Astrocyte (in vitro differentiated cells and primary cell): ENCODE measurements at regions not wholly inside any gene's neighbourhood (a gene's known extent, or its start where the extent isn't known, plus 50 kb on each side); places are given as distances from the start of the nearest gene placed in this dataset.

Source experiments
- DNase-seq: peaks from one replicate; pipeline ENCODE4 v3.0.0-alpha.2; 2010; ENCODE audit warnings: low read depth
- FAIRE-seq: peaks from 2 replicates; lab custom pipeline; 2011; peaks lifted over from hg19 to GRCh38; lab: Jason Lieb, UNC
- H2AFZ ChIP-seq: 2 replicates; pipeline ENCODE4 v1.6.0; 2012; ENCODE audit warnings: low read depth, low read length, inconsistent platforms
- H3K27ac ChIP-seq: 2 replicates; pipeline ENCODE4 v1.5.1; 2011; ENCODE audit warnings: low read depth, low read length, inconsistent platforms
- H3K27me3 ChIP-seq: 2 replicates; pipeline ENCODE4 v1.6.0; 2011; ENCODE audit warnings: low read length, inconsistent platforms; ENCODE audit not compliant: insufficient read depth
- H3K36me3 ChIP-seq: 2 replicates; pipeline ENCODE4 v1.5.1; 2011; ENCODE audit warnings: low read length, inconsistent platforms; ENCODE audit not compliant: insufficient read depth
- H3K4me1 ChIP-seq: 2 replicates; pipeline ENCODE4 v1.5.1; 2011; ENCODE audit warnings: low read length, inconsistent platforms; ENCODE audit not compliant: insufficient read depth
- H3K4me2 ChIP-seq: 2 replicates; pipeline ENCODE4 v1.6.0; 2012; ENCODE audit warnings: low read length, inconsistent platforms
- H3K4me3 ChIP-seq: 2 replicates; pipeline ENCODE4 v1.5.1; 2011; ENCODE audit warnings: low read depth, mild to moderate bottlenecking, low read length, inconsistent platforms; ENCODE audit not compliant: insufficient read depth
- H3K79me2 ChIP-seq: 2 replicates; pipeline ENCODE4 v1.6.0; 2012; ENCODE audit warnings: mild to moderate bottlenecking, low read length, inconsistent platforms; ENCODE audit not compliant: insufficient read depth
- H3K9ac ChIP-seq: 2 replicates; pipeline ENCODE4 v1.6.0; 2012; ENCODE audit warnings: mild to moderate bottlenecking, low read length, inconsistent platforms
- H3K9me3 ChIP-seq: 2 replicates; pipeline ENCODE4 v1.5.1; 2012; ENCODE audit warnings: low read depth, mild to moderate bottlenecking, low read length, inconsistent platforms; ENCODE audit not compliant: insufficient read depth
- H4K20me1 ChIP-seq: 2 replicates; pipeline ENCODE4 v1.6.0; 2012; ENCODE audit warnings: low read length, inconsistent platforms; ENCODE audit not compliant: insufficient read depth
- H3K27ac Mint-ChIP-seq: one replicate; pipeline ENCODE4 v1.8.0; 2021; ENCODE audit warnings: mild to moderate bottlenecking, mixed read lengths; ENCODE audit not compliant: unreplicated experiment
- H3K27me3 Mint-ChIP-seq: one replicate; pipeline ENCODE4 v1.8.0; 2021; ENCODE audit warnings: low read depth, mixed read lengths; ENCODE audit not compliant: unreplicated experiment
- H3K36me3 Mint-ChIP-seq: one replicate; pipeline ENCODE4 v1.8.0; 2021; ENCODE audit warnings: low read depth, mixed read lengths; ENCODE audit not compliant: unreplicated experiment
- H3K4me1 Mint-ChIP-seq: one replicate; pipeline ENCODE4 v1.8.0; 2021; ENCODE audit warnings: low read depth, mixed read lengths; ENCODE audit not compliant: unreplicated experiment
- H3K4me3 Mint-ChIP-seq: one replicate; pipeline ENCODE4 v1.8.0; 2021; ENCODE audit warnings: mild to moderate bottlenecking, moderate library complexity, mixed read lengths; ENCODE audit not compliant: unreplicated experiment
- H3K9me3 Mint-ChIP-seq: one replicate; pipeline ENCODE4 v1.8.0; 2021; ENCODE audit warnings: mild to moderate bottlenecking, mixed read lengths; ENCODE audit not compliant: unreplicated experiment
- EZH2 ChIP-seq: IDR thresholded peaks from 2 replicates; pipeline ENCODE4 v1.6.1; 2012; ENCODE audit warnings: mild to moderate bottlenecking, low read length, inconsistent platforms; ENCODE audit not compliant: insufficient read depth
- TF ChIP-seq, protein P1 (sequence below): IDR thresholded peaks from 2 replicates; pipeline ENCODE4 v1.5.1; 2011; ENCODE audit warnings: low read depth, mild to moderate bottlenecking, inconsistent platforms, low read length, moderate library complexity; ENCODE audit not compliant: insufficient read depth

DNA sequence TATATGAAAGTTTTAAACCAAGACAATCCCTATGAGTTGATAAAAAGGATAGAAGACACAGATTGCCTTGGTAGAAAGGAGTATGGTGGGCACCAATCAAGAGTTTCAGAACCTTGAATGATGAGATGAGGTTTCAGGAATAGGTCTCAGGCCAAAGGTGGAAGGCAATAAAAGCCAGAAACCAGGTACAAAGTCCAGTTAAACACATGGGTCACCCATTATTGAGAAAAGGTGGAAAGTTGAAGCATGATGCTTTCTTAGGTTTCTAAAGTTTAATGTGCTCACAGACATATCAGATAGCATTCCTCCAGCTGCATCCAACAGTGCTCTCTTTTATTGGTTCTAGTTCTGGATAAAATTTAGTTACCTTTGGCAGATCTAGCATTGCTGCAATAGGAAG is 950.8 kb upstream of the SOX9 start:
- Histone ChIP-seq H3K4me3 (no peak overlapping the region), H3K36me3 (no peaks in the 10 kb centered on the region), H4K20me1 (no peaks in the 10 kb centered on the region), H3K9me3 (no peaks in the 10 kb centered on the region), H3K27me3 (no peaks in the 10 kb centered on the region), H2AFZ (no peak overlapping the region), H3K4me1 (no peaks in the 10 kb centered on the region), H3K79me2 (no peaks in the 10 kb centered on the region), H3K9ac (no peak overlapping the region), H3K4me2 (no peak overlapping the region), H3K27ac (no peak overlapping the region)
- no peak for TF ChIP-seq EZH2
- TF ChIP-seq, protein P1, sequence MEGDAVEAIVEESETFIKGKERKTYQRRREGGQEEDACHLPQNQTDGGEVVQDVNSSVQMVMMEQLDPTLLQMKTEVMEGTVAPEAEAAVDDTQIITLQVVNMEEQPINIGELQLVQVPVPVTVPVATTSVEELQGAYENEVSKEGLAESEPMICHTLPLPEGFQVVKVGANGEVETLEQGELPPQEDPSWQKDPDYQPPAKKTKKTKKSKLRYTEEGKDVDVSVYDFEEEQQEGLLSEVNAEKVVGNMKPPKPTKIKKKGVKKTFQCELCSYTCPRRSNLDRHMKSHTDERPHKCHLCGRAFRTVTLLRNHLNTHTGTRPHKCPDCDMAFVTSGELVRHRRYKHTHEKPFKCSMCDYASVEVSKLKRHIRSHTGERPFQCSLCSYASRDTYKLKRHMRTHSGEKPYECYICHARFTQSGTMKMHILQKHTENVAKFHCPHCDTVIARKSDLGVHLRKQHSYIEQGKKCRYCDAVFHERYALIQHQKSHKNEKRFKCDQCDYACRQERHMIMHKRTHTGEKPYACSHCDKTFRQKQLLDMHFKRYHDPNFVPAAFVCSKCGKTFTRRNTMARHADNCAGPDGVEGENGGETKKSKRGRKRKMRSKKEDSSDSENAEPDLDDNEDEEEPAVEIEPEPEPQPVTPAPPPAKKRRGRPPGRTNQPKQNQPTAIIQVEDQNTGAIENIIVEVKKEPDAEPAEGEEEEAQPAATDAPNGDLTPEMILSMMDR = no peak
- Mint-ChIP-seq H3K27ac (no peak overlapping the region), H3K9me3 (peaks cover 2% of the 10 kb centered on the region), H3K36me3 (no peaks in the 10 kb centered on the region), H3K27me3 (no peaks in the 10 kb centered on the region), H3K4me1 (no peaks in the 10 kb centered on the region), H3K4me3 (no peak overlapping the region)
- DNase-seq (no peak), FAIRE-seq (peak; percentile 37)

DNA sequence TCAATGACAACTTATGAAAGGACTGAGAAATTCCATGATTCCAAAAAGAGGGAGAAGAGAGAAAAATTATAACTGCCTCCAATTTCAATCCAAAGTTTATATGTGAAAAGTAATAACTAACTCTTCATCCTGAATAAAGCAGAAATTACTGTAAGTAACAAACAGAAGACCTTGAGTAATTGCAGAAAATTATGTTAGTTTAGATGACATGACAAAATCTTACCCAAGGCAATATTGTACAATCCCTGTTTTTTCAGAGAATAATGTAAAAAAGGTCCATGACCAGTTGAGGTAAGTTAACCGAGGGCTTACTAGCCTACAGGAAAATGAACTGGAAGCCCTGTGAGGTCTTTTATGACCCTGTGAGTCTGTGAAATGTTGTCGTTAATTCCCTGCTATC is 949.5 kb upstream of the SOX9 start:
- no peak for DNase-seq
- Mint-ChIP-seq H3K9me3 (peaks cover 2% of the 10 kb centered on the region), H3K27ac (no peak overlapping the region), H3K4me1 (no peaks in the 10 kb centered on the region), H3K27me3 (no peaks in the 10 kb centered on the region), H3K36me3 (no peaks in the 10 kb centered on the region), H3K4me3 (no peak overlapping the region)
- Histone ChIP-seq H3K27ac (no peak overlapping the region), H4K20me1 (no peaks in the 10 kb centered on the region), H3K9ac (no peak overlapping the region), H3K4me3 (no peak overlapping the region), H3K36me3 (no peaks in the 10 kb centered on the region), H2AFZ (no peak overlapping the region), H3K4me1 (no peaks in the 10 kb centered on the region), H3K27me3 (no peaks in the 10 kb centered on the region), H3K9me3 (no peaks in the 10 kb centered on the region), H3K4me2 (no peak overlapping the region), H3K79me2 (no peaks in the 10 kb centered on the region)
- no peak for FAIRE-seq
- TF ChIP-seq, protein P1 = no peak
- TF ChIP-seq EZH2 = no peak

DNA sequence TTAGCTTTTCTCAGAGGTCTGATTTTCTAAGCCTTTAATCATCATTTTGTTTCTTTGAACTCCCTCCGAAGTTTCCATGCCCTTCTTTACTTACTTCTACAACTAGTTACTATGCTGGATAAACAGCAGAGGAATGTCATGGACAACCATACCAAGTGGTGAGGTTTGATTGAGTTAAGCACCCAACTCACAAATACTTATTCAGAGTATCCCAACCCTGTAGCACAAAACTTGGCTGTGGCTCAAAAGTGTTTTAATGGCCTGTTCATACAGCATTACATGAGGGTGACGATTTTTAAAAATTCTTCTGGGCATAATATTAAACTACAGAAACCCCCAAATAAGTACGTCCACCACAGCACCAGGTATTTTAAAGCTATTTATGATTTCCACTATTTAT is 946.8 kb upstream of the SOX9 start:
- no peak overlapping the region for H3K4me2 ChIP-seq
- Mint-ChIP-seq H3K27ac (no peak overlapping the region), H3K27me3 (no peaks in the 10 kb centered on the region), H3K36me3 (no peaks in the 10 kb centered on the region), H3K4me1 (no peaks in the 10 kb centered on the region), H3K4me3 (no peak overlapping the region), H3K9me3 (no peaks in the 10 kb centered on the region)
- H3K27ac ChIP-seq = no peak overlapping the region
- H4K20me1 ChIP-seq = no peaks in the 10 kb centered on the region
- FAIRE-seq = no peak
- H3K27me3 ChIP-seq = no peaks in the 10 kb centered on the region
- no peak for DNase-seq
- no peaks in the 10 kb centered on the region for H3K4me1 ChIP-seq
- H3K79me2 ChIP-seq = no peaks in the 10 kb centered on the region
- no peak overlapping the region for H3K9ac ChIP-seq
- H2AFZ ChIP-seq = no peak overlapping the region
- TF ChIP-seq, protein P1 = no peak
- TF ChIP-seq EZH2 = no peak
- H3K4me3 ChIP-seq = no peak overlapping the region
- no peaks in the 10 kb centered on the region for H3K9me3 ChIP-seq
- H3K36me3 ChIP-seq = no peaks in the 10 kb centered on the region
